A549 (cell line): ENCODE measurements at regions not wholly inside any gene's neighbourhood (a gene's known extent, or its start where the extent isn't known, plus 50 kb on each side); places are given as distances from the start of the nearest gene placed in this dataset.
"Not testable (repeated sequence)": the region's sequence is repeated elsewhere in the genome, so short reads cannot be mapped to it uniquely, and the experiment has no call there.

Experiments
- BHLHE40 ChIP-seq: IDR thresholded peaks from 2 replicates; pipeline ENCODE4 v1.6.1; 2012; ENCODE audit warnings: low read depth, low read length, inconsistent platforms
- CEBPB ChIP-seq, 2 experiments: fragments of >200 bp in 1 of 2; sonication (Bioruptor Twin) in 1 of 2; formaldehyde crosslinking in 1 of 2; IDR thresholded peaks; 2 replicates each; pipeline ENCODE4 v1.6.1; 2012 to 2016
- CHD2 ChIP-seq: fragments of 150-350 bp; IDR thresholded peaks from 2 replicates; pipeline ENCODE4 v1.6.1; 2014; ENCODE audit warnings: low read length; ENCODE audit not compliant: partially characterized antibody
- EP300 ChIP-seq, 2 experiments: fragments of >200 bp; sonication (Bioruptor Twin); formaldehyde crosslinking; IDR thresholded peaks; 2 replicates in 1 of 2; 3 replicates in 1 of 2; pipeline ENCODE4 v1.6.1; 2016 to 2017
- KDM1A ChIP-seq: fragments of 200-600 bp; sonication (generic); IDR thresholded peaks from 2 replicates; pipeline ENCODE4 v1.6.1; 2016; ENCODE audit warnings: low read depth, mild to moderate bottlenecking
- MAFK ChIP-seq: fragments of 450-650 bp; IDR thresholded peaks from 2 replicates; pipeline ENCODE4 v1.6.1; 2014; ENCODE audit not compliant: partially characterized antibody
- MAX ChIP-seq: IDR thresholded peaks from 2 replicates; pipeline ENCODE4 v1.6.1; 2012
- MYC ChIP-seq: IDR thresholded peaks from 2 replicates; pipeline ENCODE4 v1.6.1; 2012; ENCODE audit warnings: mild to moderate bottlenecking, inconsistent platforms, low read length, improper control_type of control experiment, borderline replicate concordance
- NR3C1 ChIP-seq: fragments of >200 bp; sonication (Bioruptor Twin); formaldehyde crosslinking; IDR thresholded peaks from 3 replicates; pipeline ENCODE4 v1.6.1; 2017
- REST ChIP-seq: fragments of 200-600 bp; sonication (generic); IDR thresholded peaks from 2 replicates; pipeline ENCODE4 v1.6.1; 2016; ENCODE audit warnings: antibody characterized with exemption, mild to moderate bottlenecking, moderate library complexity
- RFX5 ChIP-seq: fragments of 450-650 bp; IDR thresholded peaks from 2 replicates; pipeline ENCODE4 v1.7.1; 2014; ENCODE audit warnings: antibody characterized with exemption, mild to moderate bottlenecking, moderate library complexity
- SMC3 ChIP-seq: fragments of >200 bp; sonication (Bioruptor Twin); formaldehyde crosslinking; IDR thresholded peaks from 3 replicates; pipeline ENCODE4 v1.6.1; 2018; ENCODE audit warnings: inconsistent platforms
- TF ChIP-seq, protein P1 (sequence below): fragments of >200 bp; sonication (Bioruptor Twin); formaldehyde crosslinking; IDR thresholded peaks from 3 replicates; pipeline ENCODE4 v1.5.1; 2016

DNA sequence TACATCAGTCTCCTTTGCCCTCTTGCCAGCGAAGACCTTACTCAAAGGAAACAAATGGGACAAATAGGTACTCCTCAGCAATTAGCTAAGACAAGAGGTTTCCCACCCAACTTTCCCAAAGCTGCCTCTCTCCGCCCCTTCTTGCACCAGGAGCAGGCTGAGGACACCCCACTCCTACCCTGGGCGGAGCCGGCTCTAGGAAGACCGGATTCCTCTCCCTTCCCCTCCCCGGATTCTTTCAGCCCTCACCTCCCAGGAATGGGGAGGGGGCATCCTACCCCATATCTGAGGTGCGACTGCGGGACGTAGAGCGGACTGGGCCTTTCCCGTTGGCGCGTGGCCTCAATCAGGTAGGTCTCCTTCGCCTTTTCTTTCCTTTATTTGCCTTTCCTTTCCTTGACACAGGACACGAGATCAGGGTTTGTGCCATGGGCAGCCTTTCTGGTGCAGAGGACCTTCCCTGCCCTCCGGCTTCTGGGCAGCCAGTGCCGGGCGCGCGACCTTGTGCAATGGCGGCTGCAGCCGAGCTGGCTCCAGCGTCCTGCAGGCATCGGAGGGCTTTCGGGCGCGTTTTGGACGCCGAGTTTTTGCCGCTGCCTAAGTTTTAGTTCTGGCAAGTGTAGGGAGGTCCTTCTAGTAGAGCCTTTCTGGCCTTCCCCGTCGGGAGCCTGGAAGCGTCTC is 279.9 kb downstream of the PLS3 start:
- TF ChIP-seq, protein P1, sequence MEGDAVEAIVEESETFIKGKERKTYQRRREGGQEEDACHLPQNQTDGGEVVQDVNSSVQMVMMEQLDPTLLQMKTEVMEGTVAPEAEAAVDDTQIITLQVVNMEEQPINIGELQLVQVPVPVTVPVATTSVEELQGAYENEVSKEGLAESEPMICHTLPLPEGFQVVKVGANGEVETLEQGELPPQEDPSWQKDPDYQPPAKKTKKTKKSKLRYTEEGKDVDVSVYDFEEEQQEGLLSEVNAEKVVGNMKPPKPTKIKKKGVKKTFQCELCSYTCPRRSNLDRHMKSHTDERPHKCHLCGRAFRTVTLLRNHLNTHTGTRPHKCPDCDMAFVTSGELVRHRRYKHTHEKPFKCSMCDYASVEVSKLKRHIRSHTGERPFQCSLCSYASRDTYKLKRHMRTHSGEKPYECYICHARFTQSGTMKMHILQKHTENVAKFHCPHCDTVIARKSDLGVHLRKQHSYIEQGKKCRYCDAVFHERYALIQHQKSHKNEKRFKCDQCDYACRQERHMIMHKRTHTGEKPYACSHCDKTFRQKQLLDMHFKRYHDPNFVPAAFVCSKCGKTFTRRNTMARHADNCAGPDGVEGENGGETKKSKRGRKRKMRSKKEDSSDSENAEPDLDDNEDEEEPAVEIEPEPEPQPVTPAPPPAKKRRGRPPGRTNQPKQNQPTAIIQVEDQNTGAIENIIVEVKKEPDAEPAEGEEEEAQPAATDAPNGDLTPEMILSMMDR = not testable (repeated sequence)
- not testable (repeated sequence) for TF ChIP-seq MAX; SMC3; MAFK; EP300 (IDR thresholded peaks at IDR 0.05); BHLHE40; NR3C1; KDM1A; CHD2; REST; CEBPB (IDR thresholded peaks at IDR 0.05); MYC; RFX5
